OCI-M1 (cell line): ENCODE measurements at regions not wholly inside any gene's neighbourhood (a gene's known extent, or its start where the extent isn't known, plus 50 kb on each side); places are given as distances from the start of the nearest gene placed in this dataset.
"Not testable (repeated sequence)": the region's sequence is repeated elsewhere in the genome, so short reads cannot be mapped to it uniquely, and the experiment has no call there.

Experiments
- DNase-seq: peaks from one replicate; lab custom pipeline; 2025; lab: John Stamatoyannopoulos, UW

DNA sequence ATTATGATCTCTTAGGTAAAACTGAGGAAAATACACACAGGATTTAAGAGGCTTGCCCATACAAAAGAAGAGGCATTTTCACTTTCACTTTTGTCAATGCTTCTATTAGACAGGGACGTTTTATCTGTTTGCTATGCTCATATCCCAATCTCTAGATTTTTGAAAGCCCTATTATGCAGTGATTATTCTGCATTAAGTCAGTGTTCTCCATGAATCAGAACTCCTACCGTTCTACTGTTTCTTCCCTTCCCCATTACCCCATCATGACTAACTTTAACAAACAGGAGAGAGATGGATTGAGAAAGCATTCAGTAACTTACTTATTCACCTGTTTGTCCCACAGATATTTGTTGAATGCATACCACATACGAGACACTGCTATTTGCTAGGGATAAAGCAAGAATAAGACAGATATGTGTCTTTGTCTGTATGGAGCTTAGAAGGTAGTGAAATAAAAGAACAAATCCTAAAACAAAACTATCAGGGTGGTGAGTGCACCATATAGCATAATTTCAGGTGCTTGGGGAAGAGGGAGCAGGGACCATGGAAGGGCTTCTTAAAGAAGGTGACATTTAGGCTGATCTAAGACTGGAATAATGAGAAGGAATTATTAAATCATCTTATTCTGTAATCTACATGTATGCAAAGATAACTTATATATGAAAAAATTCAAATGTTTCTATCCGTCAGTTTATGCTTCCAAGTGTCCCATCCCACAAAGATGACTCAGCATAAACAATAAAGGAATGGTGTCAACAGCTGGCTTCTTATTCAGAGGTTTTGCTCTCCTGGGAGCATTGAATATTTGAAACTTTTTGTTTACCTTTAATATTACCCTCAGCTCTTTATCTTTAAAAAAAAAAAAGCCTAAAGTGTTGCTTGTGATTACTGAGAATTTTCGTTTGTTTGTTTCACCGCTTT is 328.1 kb downstream of the HINT1 start:
- peak; percentile 81 for DNase-seq

DNA sequence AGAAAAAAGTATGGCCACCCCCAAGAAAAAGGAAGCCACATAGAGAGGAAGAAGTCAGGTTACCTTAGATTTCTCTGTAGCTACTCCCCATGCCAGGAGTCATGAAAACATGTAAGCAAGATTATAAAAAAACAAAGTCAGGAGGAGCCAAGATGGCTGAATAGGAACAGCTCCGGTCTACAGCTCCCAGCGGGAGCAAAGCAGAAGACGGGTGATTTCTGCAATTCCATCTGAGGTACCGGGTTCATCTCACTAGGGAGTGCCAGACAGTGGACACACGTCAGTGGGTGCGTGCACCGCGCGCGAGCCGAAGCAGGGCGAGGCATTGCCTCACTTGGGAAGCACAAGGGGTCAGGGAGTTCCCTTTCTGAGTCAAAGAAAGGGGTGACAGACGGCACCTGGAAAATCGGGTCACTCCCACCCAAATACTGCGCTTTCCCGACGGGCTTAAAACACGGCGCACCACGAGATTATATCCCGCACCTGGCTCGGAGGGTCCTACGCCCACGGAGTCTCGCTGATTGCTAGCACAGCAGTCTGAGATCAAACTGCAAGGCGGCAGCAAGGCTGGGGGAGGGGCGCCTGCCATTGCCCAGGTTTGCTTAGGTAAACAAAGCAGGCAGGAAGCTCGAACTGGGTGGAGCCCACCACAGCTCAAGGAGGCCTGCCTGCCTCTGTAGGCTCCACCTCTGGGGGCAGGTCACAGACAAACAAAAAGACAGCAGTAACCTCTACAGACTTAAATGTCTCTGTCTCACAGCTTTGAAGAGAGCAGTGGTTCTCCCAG is 347.3 kb downstream of the HINT1 start:
- DNase-seq: not testable (repeated sequence)

GRCh38 chr5:130815246-130815645 is 349.8 kb downstream of the HINT1 start:
- DNase-seq: no peak

DNA sequence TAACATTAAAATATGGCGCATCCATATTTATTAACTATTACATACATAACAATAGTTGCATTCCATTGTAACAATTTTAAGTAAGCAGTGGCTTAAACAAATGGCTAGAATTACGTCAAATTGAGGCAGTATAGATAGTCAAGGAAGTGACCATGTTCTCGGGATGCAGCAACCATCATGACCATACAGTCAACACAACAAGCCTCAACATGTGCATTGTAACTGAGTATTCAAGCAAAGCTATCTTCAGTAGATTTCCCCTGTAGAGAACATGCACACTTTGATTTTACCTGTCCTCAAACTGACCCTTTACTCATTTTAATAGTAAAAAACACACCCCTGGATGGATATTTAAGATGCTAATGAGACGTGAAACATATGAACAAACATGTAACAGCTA is 356.4 kb downstream of the HINT1 start:
- DNase-seq: no peak

DNA sequence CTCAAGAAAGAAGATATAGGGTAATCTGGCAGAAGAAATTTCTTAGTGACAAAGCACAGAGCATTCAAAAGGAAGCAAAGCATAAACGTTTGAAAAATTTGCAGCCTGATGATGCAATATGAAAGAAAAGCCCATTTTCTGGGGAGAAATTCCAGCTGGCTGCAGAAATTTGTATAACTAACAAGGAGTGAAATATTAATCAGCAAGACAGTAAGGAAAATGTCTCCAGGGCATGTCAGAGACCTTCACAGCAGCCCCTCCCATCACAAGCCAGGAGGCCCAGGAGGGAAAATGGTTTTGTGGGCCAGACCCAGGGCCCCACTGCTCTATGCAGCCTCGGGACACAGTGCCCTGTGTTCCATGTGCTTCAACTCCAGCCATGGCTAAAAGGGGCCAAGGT is 359.4 kb downstream of the HINT1 start:
- DNase-seq: no peak

DNA sequence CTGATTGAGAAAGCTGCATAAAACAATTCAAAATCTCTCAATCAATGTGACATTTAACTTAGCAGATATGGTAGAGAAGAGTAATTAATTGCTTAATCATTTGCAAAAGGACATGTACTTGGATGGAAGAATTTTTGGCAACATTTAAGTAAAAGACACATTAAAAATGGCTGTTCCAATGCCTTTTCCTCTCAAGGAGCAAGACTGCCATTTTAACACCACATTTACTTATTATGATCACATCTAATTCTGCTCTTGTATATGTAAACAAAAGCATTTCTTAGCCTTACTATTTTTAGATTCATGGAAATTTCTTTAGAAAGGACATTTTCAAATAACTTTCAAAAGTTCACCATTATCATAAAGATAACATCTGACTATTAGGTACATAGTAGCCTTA is 360.0 kb downstream of the HINT1 start:
- no peak for DNase-seq

DNA sequence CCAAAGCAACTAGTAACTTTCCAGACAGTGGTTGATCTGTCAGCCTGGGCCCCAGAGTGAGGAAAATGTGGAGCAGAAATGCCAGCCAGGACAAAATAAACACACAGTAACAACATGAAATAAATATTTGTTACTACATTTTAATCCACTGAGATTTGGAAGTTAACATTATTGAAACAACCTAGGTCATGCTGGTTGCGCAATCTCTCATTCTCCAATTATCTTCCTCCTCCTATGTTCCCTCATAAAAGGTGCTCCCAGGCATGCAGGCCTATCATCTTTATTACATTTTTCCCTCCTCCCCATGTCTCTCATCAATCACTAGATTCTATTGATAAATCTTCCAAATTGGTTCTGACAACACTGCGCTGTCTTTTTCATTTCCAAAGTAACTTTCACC is 363.1 kb downstream of the HINT1 start:
- no peak for DNase-seq

GRCh38 chr5:130799015-130799414 is 366.0 kb downstream of the HINT1 start:
- no peak for DNase-seq

GRCh38 chr5:130797303-130797702 is 367.8 kb downstream of the HINT1 start:
- DNase-seq: no peak

GRCh38 chr5:130796902-130797301 is 368.2 kb downstream of the HINT1 start:
- peak; percentile 4 for DNase-seq

GRCh38 chr5:130796032-130796431 is 369.0 kb downstream of the HINT1 start:
- no peak for DNase-seq

DNA sequence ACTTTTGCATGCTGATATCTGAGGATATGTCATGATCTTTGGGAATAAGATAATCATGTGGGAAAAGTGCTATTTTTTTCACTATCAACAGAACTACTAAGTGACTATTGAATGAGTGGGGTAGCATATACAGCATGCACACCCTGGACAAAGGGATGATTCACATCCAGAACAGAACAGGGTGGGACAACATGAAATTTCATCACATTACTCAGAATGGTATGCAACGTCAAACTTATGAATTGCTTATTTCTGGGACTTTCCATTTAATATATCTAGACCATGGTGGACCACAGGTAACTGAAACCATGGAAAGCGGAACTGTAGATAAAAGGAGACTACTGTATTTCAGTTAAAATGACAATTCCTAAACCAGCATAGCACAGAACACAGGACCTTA is 370.0 kb downstream of the HINT1 start:
- no peak for DNase-seq

DNA sequence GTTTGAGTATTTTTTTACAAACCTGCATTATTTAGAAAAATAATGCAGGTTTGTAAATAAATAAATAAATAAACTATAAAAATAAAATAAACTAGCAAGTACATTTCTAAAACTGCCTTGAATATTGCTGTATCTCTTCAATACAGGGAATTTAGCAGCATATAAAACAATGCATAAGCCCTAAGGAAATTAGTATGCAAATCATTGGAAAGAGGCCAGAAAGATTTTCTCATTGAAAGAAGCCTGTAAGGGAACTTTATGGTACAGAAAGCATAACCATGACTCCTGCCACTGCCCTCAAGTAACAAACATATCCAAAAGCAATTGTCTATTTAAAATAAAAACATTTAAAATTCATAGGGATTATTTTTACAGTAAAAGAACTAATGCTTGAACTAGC is 387.3 kb downstream of the HINT1 start:
- no peak for DNase-seq

- DNase-seq: peak; percentile 33
These were observed 391.2 kb downstream of the HINT1 start for GRCh38 chr5:130773813-130774212.

DNA sequence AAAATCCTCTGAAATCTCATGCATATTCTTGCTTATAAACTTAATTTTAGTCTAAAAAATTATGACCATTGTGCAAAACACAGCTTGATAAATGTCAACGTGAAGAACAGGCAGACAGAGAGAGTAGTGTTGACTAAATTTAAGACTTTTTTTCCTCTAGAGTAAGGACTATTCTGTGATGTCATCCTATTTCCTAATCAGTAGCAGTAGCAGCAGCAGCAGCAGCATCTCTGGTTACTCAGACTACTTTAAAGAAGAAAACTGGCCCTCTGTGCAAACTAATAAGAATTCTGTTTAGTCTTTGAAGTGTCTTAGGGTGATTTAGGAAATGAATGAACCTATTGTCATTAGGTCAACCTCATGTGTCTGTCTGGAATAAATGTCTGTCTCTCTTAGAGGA is 403.0 kb downstream of the HINT1 start:
- no peak for DNase-seq

GRCh38 chr5:130759061-130759460 is 406.0 kb downstream of the HINT1 start:
- no peak for DNase-seq

DNA sequence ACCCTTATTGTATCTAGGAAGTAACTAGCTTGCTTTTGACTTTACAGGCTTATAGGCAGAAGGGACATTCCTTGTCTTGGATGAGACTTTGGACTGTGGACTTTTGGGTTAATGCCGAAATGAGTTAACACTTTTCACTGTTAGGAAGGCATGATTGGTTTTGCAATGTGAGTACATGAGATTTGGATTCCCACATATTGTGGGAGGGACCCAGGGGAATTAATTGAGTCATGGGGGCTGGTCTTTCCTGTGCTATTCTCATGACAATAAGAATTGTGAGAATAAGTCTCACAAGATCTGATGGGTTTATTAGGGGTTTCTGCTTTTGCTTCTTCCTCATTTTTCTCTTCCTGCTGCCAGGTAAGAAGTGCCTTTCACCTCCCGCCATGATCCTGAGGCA is 417.5 kb downstream of the HINT1 start:
- no peak for DNase-seq

GRCh38 chr5:130746641-130747040 is 418.4 kb downstream of the HINT1 start:
- not testable (repeated sequence) for DNase-seq

DNA sequence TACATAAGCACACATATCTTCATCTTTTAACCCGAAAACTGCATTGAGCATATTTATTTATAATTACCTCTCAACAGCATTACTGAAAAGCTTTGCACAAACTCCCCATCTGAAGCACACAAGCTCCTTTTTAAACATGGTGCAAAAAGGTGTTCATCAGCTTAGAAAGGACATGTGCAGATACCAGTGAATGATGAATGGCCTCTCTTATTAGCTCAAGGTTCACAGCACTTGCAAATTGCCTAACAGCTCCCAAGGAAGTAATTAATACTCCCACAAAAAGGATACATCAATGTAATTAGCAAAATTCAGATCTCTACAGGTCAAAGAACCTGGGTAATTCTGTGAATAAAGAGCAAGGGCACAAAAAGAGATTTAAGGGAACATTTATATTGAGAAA is 422.0 kb downstream of the HINT1 start:
- no peak for DNase-seq

- DNase-seq: no peak
These were observed 424.9 kb downstream of the HINT1 start for GRCh38 chr5:130740047-130740569.

DNA sequence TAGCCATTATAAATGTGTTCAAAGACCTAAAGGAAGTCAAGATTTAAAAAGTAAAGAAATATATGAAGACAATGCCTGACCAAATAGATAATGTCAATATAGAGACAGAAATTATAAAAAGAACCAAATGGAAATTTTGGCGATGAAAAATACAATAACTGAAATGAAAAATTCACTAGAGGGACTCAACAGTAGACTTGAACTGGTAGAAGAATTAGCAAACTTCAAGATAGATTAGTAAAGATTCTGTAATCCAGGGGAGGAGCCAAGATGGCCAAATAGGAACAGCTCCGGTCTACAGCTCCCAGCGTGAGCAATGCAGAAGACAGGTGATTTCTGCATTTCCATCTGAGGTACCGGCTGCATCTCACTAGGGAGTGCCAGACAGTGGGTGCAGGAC is 433.2 kb downstream of the HINT1 start:
- DNase-seq: no peak

DNA sequence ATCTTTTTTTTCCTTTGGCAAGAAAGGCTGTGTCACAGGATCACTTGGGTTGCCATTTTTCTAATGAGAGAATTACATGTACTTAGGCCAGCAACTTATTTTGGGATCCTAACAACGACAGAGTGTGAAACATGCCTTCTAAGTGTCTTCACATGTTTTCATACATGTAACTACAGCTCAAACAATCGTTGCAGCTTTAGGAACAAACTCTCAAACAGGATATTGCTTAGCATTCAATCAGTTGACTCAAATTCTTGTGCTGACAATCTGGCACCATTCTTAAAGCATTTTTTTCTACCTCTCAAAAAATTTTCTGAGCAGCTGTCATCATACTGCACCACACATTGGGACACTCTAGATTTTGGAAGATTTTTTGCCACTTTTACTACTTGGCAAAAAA is 435.5 kb downstream of the HINT1 start:
- DNase-seq: no peak

GRCh38 chr5:130727830-130728229 is 437.2 kb downstream of the HINT1 start:
- no peak for DNase-seq
